Activated CD8-positive, alpha-beta T cell treated with anti-CD3 and anti-CD28 coated beads for 36 hours (primary cell): ENCODE measurements at regions not wholly inside any gene's neighbourhood (a gene's known extent, or its start where the extent isn't known, plus 50 kb on each side); places are given as distances from the start of the nearest gene placed in this dataset.

Experiments used
- ATAC-seq: fragments of 200-7000 bp; cut with Tn5 transposase; one replicate; pipeline ENCODE4 v1.10.0; 2021; ENCODE audit warnings: mild to moderate bottlenecking, moderate library complexity
- CTCF ChIA-PET: fragments of 350-600 bp; sonication (Branson Sonifier 250); formaldehyde crosslinking; loops from one replicate; lab custom pipeline; 2021; ENCODE audit warnings: antibody characterized with exemption; lab: Charles Lee
- POLR2A ChIA-PET: fragments of 350-600 bp; sonication (Branson Sonifier 250); formaldehyde crosslinking; loops from one replicate; lab custom pipeline; 2021; ENCODE audit warnings: antibody characterized with exemption; lab: Charles Lee
- DNase-seq: peaks from one replicate; pipeline ENCODE4 v3.0.0-alpha.2; 2020
- H3K27ac Mint-ChIP-seq: one replicate; pipeline ENCODE4 v1.8.0; 2021; ENCODE audit warnings: mild to moderate bottlenecking, mixed read lengths
- H3K27me3 Mint-ChIP-seq: one replicate; pipeline ENCODE4 v1.8.0; 2021; ENCODE audit warnings: mixed read lengths
- H3K36me3 Mint-ChIP-seq: one replicate; pipeline ENCODE4 v1.8.0; 2021; ENCODE audit warnings: low read depth, mixed read lengths
- H3K4me1 Mint-ChIP-seq: one replicate; pipeline ENCODE4 v1.8.0; 2021; ENCODE audit warnings: low read depth, mixed read lengths
- H3K4me3 Mint-ChIP-seq: one replicate; pipeline ENCODE4 v1.8.0; 2021; ENCODE audit warnings: mild to moderate bottlenecking, moderate library complexity, mixed read lengths
- H3K9me3 Mint-ChIP-seq: one replicate; pipeline ENCODE4 v1.8.0; 2021; ENCODE audit warnings: mixed read lengths
- intact Hi-C: fragments of 100-400 bp; cut with micrococcal nuclease; formaldehyde crosslinking; loops from one replicate; pipeline ENCODE4 v1.10.0; 2022
- TF ChIP-seq, protein P1 (sequence below): fragments of 200-600 bp; IDR thresholded peaks from one replicate; pipeline ENCODE4 v1.8.0; 2022; ENCODE audit warnings: antibody characterized with exemption, mild to moderate bottlenecking

DNA sequence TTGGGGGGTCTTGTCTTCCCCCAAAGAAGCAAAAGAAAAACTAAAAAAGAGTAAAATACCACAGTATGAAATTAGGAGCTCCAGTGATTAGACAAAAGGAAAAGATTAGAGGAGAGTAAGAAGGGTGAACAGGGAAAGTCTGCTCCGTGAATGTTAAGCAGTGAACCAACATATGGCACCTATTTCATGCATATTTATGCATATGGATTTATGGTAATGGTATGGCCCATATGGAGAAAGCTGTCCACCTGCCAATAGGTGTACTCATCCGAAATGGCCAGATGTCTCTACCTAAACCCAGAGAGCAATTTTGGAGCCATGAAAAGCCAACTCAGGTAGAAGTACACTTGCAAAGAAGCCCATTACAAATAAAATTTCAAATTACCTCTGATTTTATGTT, 404.0 kb upstream of the RAB6C start:
- Mint-ChIP-seq H3K4me3 (no peak overlapping the region), H3K36me3 (peaks cover 2% of the 10 kb centered on the region), H3K27ac (no peak overlapping the region), H3K9me3 (peaks cover 20% of the 10 kb centered on the region), H3K27me3 (peaks cover 2% of the 10 kb centered on the region), H3K4me1 (no peaks in the 10 kb centered on the region)
- DNase-seq, result no peak
- CTCF ChIA-PET, result no interaction called here
- intact Hi-C loops, result no loop called here
- TF ChIP-seq, protein P1, sequence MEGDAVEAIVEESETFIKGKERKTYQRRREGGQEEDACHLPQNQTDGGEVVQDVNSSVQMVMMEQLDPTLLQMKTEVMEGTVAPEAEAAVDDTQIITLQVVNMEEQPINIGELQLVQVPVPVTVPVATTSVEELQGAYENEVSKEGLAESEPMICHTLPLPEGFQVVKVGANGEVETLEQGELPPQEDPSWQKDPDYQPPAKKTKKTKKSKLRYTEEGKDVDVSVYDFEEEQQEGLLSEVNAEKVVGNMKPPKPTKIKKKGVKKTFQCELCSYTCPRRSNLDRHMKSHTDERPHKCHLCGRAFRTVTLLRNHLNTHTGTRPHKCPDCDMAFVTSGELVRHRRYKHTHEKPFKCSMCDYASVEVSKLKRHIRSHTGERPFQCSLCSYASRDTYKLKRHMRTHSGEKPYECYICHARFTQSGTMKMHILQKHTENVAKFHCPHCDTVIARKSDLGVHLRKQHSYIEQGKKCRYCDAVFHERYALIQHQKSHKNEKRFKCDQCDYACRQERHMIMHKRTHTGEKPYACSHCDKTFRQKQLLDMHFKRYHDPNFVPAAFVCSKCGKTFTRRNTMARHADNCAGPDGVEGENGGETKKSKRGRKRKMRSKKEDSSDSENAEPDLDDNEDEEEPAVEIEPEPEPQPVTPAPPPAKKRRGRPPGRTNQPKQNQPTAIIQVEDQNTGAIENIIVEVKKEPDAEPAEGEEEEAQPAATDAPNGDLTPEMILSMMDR, result no peak
- POLR2A ChIA-PET, result no interaction called here
- no peak for ATAC-seq

DNA sequence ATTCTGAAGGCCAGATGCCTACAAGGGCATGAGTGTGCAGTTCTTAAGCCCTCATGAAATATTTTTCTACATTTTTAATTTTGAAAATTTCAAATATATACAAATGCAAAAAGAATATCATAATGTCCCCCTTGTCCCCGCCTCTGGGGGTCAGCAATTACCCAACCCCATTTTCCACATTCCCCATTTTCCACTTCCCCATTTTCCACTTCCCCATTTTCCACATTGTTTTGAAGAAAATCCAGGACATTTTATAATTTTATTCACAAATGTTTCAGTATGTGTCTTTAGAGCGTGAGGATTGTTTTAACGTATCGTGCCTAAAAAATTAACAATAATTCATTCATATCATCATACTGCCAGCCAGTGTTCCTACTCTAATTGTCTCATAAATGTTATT, 403.6 kb upstream of the RAB6C start:
- POLR2A ChIA-PET, result no interaction called here
- intact Hi-C loops, result no loop called here
- Mint-ChIP-seq H3K27me3 (peaks cover 2% of the 10 kb centered on the region), H3K36me3 (peaks cover 2% of the 10 kb centered on the region), H3K9me3 (peaks cover 17% of the 10 kb centered on the region), H3K4me3 (no peak overlapping the region), H3K4me1 (no peaks in the 10 kb centered on the region), H3K27ac (no peak overlapping the region)
- no peak for ATAC-seq
- TF ChIP-seq, protein P1, result no peak
- no peak for DNase-seq
- CTCF ChIA-PET, result no interaction called here

DNA sequence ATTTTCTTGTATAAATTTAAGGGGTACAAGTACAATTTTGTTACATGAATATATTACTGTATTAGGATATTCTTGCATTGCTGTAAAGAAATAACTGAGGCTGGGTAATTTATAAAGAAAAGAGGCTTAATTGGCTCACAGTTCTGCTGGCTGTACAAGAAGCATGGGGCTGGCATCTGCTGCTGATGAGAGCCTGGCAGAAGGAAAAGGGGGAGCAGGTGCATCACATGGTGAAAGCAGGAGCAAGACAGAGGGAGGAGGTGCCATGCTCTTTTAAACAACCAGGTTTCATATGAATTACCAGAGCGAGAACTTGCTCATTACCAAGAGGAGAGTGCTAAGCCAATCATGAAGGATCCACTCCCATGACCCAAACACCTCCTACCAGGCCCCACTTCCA, 399.5 kb upstream of the RAB6C start:
- POLR2A ChIA-PET, result no interaction called here
- TF ChIP-seq, protein P1, result no peak
- DNase-seq, result no peak
- no peak overlapping the region for H3K4me3 Mint-ChIP-seq
- CTCF ChIA-PET, result no interaction called here
- intact Hi-C loops, result no loop called here
- no peaks in the 10 kb centered on the region for H3K9me3 Mint-ChIP-seq
- H3K4me1 Mint-ChIP-seq, result no peaks in the 10 kb centered on the region
- no peaks in the 10 kb centered on the region for H3K36me3 Mint-ChIP-seq
- no peak for ATAC-seq
- H3K27me3 Mint-ChIP-seq, result peaks cover 6% of the 10 kb centered on the region
- H3K27ac Mint-ChIP-seq, result no peak overlapping the region

DNA sequence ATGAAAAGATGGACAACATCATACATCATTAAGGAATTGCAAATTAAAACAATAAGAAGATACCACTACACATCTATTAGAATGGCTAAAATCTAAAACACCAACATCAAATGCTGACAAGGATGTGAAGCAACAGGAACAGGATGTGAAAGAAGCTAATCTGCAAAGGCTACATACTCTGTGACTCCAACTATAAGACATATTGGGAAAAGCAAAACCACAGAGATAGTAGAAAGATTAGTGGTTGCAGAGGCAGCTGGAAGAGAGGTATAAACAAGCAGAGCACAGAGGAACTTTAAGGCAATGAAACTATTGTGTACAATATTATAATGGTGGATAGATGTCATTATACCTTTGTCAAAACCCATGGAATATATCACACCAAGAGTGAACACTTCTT, 393.7 kb upstream of the RAB6C start:
- CTCF ChIA-PET, result no interaction called here

DNA sequence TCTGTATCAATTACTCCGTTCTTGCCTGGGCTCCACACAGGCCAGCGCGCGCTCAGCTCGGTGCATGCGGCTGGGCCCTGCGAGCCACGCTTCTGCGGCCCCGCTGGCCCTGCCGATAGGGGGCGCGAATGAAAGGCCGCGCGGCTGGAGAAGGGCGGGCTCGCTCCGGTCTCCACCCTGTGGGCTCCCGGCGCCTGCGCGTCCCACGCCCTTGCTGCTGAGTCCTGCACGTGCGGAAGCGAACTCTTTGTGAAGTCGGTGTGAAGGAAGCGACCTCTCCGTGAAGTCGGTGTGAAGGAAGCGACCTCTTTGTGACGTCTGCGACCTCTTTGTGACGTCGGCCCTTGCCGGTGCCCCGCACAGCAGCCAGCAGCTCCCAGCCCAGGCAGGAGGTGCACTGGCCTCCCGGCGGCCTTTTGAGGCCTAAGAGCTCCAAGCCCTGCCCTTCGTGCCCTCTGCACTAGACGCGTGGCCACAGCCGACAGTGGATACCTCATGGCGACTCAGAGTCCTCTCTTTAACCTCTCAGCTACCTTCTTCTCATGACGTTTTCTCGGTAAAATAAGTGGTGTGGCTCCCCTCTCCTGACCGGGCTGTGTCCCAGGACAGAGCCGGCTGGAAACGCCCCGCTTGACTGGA, 391.9 kb upstream of the RAB6C start:
- CTCF ChIA-PET, result no interaction called here
- Mint-ChIP-seq H3K36me3 (no peaks in the 10 kb centered on the region), H3K9me3 (peaks cover 1% of the 10 kb centered on the region), H3K4me1 (no peaks in the 10 kb centered on the region), H3K4me3 (no peak overlapping the region), H3K27ac (no peak overlapping the region), H3K27me3 (peaks cover 9% of the 10 kb centered on the region)
- intact Hi-C loops, result no loop called here
- DNase-seq (no peak), ATAC-seq (no peak)
- TF ChIP-seq, protein P1, result no peak
- POLR2A ChIA-PET, result interaction anchor here (0.9 kb wide), 1 partner anchor 10 kb away, joined by 3 read pairs; no protein-coding TSS in a partner anchor

More for the DNA sequence above, 393.7 kb upstream of the RAB6C start:
- DNase-seq, result no peak
- Mint-ChIP-seq H3K4me1 (no peaks in the 10 kb centered on the region), H3K27ac (no peak overlapping the region), H3K9me3 (no peaks in the 10 kb centered on the region), H3K36me3 (no peaks in the 10 kb centered on the region), H3K27me3 (peaks cover 9% of the 10 kb centered on the region), H3K4me3 (no peak overlapping the region)
- intact Hi-C loops, result no loop called here
- no peak for ATAC-seq
- TF ChIP-seq, protein P1, result no peak
- POLR2A ChIA-PET, result no interaction called here
